HG03039 (cell line): ENCODE measurements at regions not wholly inside any gene's neighbourhood (a gene's known extent, or its start where the extent isn't known, plus 50 kb on each side); places are given as distances from the start of the nearest gene placed in this dataset.
A peak's percentile ranks its signal among the peaks of the same experiment; 100 is the strongest.
"Not testable (repeated sequence)": the region's sequence is repeated elsewhere in the genome, so short reads cannot be mapped to it uniquely, and the experiment has no call there.

Experiments
- ATAC-seq: cut with Tn5 transposase; IDR thresholded peaks from one replicate; pipeline ENCODE4 v1.9.1; 2021; ENCODE audit warnings: mild to moderate bottlenecking, moderate library complexity; ENCODE audit not compliant: unreplicated experiment

DNA sequence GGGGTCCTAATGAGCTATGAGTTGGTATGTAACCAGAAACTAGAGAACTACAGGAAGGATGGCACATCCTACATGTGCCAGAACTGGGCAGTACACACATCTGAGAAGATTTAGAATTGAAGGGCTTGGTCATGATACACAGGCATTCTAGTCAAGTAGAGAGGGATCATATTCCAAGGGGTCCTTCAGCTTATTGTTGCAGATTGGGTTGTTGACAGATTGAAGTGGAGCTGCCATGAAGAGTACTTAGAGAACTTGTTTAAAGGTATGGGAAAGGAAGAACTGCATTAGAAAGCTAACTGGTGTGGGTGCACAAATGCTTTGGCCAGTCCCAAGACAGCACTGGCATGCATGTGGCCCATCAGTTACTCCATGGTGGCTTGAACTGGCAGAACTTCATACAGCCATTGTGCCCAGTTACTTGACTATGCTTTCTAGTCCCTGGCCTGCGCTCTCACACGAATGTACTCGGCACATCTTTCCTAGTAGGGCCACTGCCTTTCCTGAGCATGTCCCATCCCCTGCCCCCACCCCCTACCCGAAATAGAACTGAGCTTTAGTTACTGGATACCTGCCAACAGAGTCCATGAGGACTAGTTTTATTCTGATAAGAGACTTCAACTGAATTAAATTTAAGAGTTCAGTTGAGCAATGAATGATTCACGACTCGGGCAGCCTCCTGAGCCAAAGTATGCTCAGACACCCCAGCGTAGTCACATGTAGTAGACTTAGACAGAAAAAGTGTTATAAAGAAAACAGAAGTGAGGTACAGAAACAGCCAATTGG lies 64.0 kb downstream of the CCNG2 start:
- no peak for ATAC-seq

DNA sequence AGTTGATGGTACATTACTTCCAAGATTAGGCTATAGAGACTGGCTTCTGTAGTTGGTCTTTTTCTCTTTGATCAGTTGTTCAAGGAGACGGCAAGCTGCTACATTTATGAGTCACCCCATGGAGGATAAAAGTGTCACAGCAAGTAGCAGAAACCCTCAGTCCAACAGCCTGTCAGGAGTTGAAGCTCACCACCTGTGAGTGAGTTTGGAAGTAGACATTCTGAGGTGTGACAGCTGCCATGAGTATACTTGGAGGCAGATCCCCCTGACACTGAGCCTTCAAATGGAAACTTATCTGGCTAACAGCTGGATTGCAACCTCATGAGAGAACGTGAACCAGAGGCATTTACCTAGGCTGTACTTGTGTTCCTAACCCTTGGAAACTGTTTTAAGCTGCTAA lies 68.0 kb downstream of the CCNG2 start:
- ATAC-seq = no peak

DNA sequence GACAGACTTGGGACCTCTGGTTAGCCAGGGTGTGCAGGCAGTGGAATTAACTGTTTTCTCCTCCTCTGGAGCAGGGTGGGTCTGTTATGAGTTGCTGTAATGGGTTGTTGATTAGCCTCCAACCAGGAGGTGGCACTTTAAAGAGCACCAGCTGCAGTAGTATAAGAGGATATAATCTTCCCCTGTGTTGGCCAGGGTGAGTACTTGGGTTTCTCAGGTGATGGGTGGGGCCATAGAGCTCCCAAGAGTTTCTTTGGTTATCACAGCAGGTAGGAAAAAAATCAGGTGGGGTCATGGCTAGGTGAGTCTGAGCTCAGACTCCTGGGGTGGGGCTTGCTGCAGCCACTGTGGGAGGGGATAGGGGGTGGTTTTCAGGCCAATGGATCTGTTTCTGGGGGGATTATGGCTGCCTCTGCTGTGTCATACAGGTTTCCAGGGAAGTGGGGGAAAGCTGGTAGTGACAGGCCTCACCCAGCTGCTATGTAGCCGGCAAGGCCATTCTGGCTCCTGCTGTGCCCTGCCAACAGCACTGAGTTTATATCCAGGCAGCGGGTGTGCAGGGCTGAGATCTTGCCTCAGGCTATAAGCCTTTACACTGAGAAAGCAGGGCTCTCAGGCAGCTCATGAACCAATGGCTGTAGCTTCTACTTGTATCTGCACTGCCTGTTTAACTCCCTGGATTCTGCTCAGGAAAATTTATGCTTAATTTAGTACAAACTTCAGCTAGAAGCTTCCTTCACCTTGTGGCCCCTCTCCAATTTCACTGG lies 70.1 kb downstream of the CCNG2 start:
- ATAC-seq = no peak

DNA sequence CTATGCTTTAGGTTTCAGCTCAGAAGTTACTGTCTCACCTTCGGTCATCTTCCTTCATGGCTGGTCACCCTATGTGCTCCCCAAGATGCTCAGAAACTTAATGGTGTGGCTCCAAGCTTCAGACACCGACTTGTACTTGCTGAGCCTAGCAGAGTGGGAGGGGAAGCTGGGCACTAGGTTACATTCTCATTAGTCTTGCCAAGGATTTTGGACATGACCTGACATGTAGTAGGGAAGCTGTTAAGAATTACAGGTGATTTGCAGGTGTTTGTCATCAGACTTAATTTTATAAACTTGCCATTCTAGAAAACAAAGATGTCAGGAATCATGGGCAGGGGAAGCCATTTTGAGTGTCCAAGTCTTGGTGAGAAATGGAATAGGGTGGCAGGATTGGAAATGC lies 72.4 kb downstream of the CCNG2 start:
- ATAC-seq = no peak

DNA sequence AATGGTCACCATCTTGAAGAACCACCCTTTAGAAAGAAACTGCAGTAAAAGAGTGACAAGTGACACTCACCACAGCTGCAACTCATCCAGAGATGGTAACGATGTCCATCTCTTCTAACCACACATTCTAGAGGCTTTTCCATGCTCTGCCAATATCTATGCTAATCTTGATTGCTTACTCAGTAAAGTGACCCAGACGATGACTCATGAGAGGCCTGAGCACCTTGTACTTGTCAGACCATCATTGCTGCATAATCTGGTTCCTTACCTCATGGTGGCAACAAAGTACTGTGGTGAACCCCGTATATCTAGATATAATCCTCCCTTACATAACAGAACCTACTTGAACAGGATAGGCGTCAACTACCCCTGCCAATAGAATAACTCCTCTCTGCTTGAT lies 75.6 kb downstream of the CCNG2 start:
- ATAC-seq = no peak

DNA sequence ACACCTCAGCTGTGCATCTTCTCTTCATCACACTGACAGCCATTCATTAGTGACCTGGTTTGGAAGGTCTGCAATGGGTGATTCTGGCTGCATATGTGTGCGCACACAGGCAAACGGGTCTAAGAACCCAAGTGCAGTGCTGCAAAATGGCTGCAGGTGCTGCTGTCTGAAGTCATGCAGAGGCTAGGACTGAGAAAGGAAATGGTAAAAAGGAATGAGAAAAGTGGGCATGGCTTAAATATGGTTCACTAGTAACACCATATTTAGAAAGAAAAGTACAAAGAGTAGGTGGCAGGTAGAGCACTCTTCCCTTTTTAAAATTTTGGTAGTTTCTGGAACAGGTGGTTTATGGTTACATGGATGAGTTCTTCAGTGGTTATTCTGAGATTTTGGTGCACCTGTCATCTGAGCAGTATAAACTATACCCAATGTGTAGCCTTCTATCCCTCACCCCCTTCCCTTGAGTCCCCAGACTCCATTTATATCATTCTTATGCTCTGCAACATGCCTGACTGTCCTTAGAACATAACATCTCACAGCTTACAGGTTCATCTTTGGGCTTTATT lies 78.4 kb downstream of the CCNG2 start:
- peak; percentile 61 for ATAC-seq

DNA sequence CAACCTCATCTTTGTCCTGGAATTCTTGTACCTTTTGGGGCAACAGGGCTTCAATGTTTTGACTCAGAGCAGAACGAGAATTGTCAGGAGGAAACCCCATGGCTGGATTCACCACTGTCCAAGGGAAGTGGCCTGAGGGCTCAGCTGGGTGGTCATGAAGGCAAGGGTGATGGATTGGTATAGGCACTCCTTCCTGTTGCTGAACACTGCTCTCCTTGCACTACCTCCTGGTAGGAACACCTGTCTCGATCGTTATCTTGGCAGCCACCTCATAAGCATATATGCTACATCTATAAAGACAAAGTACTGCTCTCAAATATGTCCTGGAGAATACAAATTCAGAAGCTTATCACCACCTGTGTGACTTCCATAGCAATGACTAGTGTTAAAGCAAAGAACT lies 79.8 kb downstream of the CCNG2 start:
- ATAC-seq = no peak

DNA sequence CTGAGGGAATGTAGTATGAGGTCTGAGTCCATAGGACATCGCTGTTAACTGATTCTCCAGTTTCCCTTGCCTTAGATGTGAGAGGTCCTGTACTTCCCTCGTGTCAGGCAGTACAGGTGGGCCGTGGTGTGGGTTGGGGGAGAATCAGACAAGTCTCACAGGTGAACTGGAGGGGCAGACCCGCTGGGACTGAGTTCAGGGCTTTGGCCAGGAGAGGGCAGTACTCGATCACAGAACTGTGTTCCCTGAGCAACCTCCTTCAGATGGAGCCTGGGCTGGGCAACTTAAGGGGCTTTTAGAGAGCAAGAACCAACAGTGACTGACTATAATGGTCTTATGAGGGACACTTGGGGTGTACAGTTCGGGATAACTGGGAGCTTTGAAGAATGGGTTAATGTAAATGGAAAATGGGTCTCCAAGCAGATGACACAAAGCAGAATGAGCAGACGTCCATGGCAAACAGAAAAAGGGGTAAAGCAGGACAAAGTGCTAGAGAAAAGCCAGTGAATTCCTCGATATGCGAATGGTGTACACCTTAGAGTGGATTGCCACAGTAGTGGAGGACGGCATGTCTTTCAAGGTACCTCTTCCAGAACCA lies 83.6 kb downstream of the CCNG2 start:
- ATAC-seq = peak; percentile 75

DNA sequence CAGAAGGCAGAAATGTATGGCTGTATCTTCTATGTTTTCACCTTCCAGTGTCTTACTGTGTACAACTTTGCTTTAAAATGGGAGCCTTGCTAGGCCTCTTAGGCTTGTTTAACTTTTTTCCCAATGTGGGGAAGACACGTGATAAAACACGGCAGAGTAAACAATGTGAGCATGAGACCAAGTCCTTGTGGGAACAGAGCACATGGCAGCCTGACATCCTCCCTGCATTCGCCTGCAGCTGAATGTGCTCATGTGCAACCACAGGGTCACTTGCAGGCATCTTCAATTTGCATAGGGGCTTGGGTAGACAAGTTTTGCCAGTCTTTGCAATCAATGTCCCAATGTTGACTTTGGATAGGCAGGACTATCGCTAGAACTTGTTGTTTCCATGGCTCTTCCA lies 91.8 kb downstream of the CCNG2 start:
- no peak for ATAC-seq

DNA sequence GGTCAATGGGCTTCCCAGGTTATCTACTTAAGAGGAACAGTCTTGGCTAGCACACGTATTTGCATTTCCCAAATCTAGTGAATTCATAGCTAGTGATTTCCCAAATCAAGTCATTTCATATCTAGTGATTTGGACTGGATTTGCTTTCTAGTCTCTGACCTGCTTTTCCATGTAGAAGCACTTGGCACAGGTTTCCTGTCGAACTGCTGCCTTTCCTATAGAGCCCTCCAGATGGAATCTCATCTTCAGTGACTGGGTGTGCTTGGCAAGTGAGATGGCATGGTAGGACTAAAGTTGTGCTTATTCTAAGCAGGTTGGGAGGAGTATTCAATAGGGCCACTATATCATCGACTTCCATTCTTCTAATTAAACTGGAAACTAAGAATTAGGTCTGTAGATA lies 94.7 kb downstream of the CCNG2 start:
- ATAC-seq = no peak

DNA sequence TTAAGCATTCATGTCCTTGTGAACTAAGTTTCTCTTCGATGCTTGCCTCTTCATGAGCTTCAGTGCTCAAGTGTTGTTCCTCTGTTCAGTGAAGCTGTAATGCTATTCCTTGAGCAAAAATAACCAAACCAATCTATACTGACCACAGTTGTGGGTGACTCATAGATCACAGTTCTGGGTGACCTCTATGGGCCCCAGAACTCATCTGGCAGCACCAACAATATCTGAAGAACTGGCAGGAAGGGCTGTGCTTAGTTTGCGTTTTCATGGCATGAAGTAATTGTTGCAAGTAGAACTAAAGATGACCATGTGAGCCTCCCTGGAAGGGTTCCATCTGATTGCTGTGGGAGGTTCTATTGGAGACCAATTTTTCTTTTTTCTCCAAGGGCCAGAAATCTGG lies 106.2 kb downstream of the CCNG2 start:
- no peak for ATAC-seq

DNA sequence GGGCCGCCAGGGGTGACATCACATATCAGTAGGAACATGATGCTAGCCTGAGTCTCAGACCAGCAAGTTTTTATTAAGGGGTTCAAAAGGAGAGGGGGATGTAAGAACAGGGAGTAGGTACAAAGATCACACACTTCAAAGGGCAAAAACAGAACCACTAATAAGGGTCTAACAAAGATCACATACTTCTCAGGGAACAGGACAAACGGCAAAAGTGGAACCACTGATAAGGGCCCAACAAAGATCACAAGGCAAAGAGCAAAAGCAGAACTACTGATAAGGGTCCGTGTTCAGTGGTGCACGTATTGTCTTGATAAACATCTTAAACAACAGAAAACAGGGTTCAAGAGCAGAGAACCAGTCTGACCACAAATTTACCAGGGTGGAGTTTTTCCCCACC lies 107.0 kb downstream of the CCNG2 start:
- not testable (repeated sequence) for ATAC-seq

DNA sequence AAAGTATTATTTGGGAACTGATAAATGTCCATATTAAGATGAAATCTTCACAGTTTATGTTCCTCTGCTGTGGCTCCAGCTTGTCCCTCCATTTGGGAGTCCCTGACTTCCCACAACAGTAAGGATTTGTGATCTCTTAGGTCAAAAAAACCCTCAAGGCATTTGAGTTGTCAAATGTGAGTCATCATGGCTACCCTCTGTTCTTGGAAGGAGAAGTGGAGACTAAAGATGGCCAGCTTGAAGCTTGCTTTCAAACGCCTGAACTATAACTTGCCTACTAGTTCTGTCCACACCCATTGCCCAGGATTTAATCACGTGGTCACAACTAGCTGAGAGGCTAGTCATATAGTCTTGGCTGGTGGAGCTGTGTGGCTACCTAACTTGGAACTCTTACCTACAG lies 107.8 kb downstream of the CCNG2 start:
- no peak for ATAC-seq

DNA sequence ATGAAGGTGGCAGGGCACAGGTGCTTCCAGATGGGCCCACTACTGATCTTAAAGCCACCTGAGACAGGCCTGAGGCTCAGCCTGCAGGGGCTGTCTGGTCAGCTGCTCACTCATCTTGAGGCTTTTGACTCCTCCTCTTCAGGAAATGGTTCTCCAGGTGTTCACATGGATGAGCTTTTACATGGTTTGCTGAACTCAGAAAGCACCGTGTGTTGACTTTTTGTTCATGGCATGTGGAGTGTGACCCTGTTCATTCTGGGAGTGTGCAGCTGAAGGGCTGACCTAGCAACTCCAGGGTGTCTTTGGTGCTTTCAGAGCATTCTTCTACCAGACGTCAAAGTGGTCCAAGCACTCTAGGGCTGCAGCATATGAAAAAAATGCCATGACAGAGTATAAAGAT lies 111.1 kb downstream of the CCNG2 start:
- ATAC-seq = no peak

DNA sequence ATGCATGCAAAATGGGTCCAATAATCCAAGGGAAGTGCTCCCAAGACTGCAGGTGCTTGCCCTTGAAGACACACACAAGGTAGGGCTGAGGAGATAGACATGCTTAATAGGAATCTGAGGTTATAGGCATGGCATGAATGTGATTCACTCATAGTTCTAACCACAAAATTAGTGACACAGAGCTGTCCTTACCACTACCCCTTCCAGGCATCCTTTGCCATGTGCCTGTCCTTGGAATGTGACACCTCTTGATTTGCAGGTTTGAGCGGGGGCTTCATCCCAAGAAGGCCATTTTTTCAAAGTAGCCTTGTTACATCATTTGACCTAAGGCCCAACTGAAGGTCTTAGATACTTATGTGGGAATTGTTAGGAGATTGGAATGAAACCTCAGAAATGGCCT lies 112.5 kb downstream of the CCNG2 start:
- ATAC-seq = no peak

DNA sequence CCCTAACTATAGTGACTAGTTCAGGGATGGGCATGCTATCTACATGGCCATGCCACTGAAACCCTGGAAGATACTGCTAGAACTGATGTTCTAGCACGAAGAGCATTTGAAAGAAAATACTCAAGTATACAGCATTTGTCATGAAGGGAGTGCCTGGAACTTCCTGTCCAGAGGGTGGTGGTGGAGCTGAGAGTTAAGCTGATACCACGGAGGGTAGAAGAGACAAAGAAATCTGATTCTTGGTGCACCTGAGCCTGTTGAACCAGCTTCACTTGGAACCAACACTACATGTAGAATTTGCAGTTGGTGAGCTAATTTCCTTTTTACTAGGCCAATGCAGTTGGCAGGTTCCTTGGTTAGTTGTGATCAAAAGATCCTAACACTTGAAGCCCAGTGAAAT lies 116.4 kb downstream of the CCNG2 start:
- ATAC-seq = no peak

DNA sequence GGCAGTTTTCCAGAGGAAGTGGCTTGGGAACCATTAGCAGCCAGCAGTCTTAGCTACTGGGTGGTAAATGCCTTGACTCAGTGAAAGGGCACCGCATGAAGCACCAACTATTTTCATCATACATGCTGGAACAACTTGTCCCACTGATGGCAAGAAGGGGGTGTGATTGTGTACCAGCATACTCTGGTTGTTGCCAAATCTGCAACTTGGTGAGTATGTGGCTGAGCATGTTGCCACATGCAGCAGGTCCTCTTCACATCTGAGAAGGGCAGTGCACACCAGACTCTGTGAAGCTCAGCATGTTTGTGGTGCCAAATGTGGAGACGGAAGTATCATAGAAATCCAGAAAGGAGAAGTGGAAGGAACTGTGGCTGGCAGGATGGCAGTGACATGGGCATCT lies 122.1 kb downstream of the CCNG2 start:
- ATAC-seq = not testable (repeated sequence)

DNA sequence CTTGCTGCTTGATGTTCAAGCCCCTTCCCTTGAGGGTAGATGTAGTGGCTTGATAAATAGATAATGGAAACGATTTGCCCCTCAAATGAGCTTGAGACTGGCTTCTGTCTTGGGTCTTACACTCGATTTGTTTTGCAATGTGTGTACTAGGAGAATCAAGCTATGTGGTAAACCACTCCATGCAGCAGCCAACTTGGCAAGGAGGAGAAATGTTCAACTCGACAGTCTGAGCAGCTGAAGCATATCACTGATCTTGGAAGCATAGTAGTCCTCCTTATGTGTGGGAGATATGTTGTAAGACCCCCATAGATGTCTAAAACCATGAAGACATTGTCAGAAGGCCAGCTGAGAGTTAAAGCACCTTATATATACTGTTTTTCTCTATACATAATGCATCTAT lies 125.3 kb downstream of the CCNG2 start:
- ATAC-seq = no peak

DNA sequence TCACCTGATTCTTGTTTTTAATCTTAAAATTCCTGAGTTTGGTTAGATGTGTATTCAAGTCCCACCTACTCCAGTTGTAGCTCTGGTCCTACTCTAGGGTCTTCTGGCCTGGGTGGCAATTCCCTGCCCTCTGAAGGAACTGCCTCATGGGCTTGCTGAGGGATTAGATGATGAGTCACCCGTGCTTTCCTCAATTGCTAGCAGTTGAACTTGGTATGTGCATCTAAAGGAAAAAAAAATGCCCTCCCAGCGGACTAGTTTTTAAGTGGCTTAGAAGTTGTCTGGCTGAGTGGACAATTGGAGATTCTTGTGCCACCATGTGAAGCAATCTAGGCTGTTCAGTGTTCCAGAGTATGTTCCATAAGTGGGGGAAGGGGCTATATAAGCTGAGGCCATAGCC lies 127.0 kb downstream of the CCNG2 start:
- no peak for ATAC-seq

DNA sequence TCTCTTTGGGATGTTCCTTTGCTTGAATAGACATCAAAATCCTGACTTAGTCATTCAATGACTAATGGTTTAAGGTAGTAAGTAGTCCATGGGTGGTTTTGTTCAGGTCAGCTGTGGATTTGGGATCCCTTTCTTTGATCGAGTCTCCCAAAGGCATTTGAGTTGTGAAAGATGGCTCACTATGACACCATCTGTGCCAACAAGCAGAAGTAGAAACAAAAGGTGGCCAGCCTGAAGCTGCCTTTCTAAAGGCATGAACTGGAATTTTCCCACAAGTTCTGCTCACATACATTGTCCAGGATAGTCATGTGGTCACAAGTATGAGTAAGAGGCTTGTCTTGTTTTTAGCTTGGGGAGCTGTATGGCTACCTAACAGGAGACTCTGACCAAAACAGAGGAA lies 129.9 kb downstream of the CCNG2 start:
- no peak for ATAC-seq

DNA sequence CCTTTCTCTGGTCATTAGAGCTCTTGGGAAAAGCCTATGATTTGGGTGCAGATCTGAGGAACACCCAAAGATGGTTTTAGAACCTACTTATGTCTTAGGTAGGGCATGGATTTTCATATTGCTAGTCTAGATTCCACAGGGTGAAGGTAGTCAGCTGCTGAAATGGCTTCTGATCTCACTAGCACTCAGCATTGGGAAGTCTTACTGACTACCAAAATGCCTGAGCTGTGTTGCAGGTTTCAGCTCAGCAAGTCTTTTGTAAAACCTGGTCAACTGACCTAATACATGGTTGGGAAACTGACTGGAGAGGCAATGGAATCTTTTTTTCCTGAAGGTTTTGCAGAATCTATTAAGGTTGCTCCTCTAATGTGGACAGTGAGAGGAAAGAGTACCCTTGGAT lies 136.4 kb downstream of the CCNG2 start:
- no peak for ATAC-seq

DNA sequence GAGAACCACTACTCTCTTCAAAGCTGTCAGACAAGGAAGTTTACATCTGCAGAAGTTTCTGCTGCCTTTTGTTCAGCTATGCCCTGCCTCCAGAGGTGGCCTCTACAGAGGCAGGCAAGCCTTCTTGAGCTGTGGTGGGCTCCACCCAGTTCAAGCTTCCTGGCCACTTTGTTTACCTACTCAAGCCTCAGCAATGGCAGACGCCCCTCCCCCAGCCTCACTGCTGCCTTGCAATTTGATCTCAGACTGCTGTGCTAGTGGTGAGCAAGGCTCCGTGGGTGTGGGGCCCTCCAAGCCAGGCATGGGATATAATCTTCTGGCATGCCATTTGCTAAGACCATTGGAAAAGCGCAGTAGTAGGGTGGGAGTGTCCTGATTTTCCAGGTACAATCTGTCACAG lies 144.0 kb downstream of the CCNG2 start:
- ATAC-seq = not testable (repeated sequence)
